Tibial artery (tissue), 4 donors: ENCODE measurements at regions not wholly inside any gene's neighbourhood (a gene's known extent, or its start where the extent isn't known, plus 50 kb on each side); places are given as distances from the start of the nearest gene placed in this dataset.

Experiments used
- DNase-seq, 2 donors: peaks; one replicate each; pipeline ENCODE4 v3.0.0-alpha.2; 2019
- H3K27ac ChIP-seq, 2 donors: fragments of 200-600 bp; sonication (generic) in 1 of 2; 1 replicate in 1 of 2; 2 replicates in 1 of 2; pipeline ENCODE4 v1.5.1; 2018 to 2019; ENCODE audit warnings: mild to moderate bottlenecking in 1 of 2
- H3K27me3 ChIP-seq, 2 donors: fragments of 200-600 bp; sonication (generic) in 1 of 2; one replicate each; pipeline versions ENCODE4 v1.5.1 to v1.6.0; 2016 to 2019
- H3K36me3 ChIP-seq, 3 donors: fragments of 200-600 bp; sonication (generic) in 2 of 3; one replicate each; pipeline ENCODE4 v1.5.1; 2016 to 2019; ENCODE audit warnings: mild to moderate bottlenecking in 2 of 3
- H3K4me1 ChIP-seq, 4 donors: fragments of 200-600 bp; sonication (generic) in 2 of 4; 1 replicate in 3 of 4; 2 replicates in 1 of 4; pipeline ENCODE4 v1.5.1; 2016 to 2019
- H3K4me3 ChIP-seq, 2 donors: fragments of 200-600 bp; sonication (generic) in 1 of 2; 1 replicate in 1 of 2; 2 replicates in 1 of 2; pipeline ENCODE4 v1.5.1; 2018 to 2019; ENCODE audit warnings: mild to moderate bottlenecking in 2 of 2
- H3K9me3 ChIP-seq, 3 donors: fragments of 200-600 bp; sonication (generic) in 1 of 3; one replicate each; pipeline ENCODE4 v1.5.1; 2016 to 2019
- CTCF ChIP-seq, 2 experiments: fragments of 200-600 bp in 1 of 2; fragments of 450-650 bp in 1 of 2; IDR thresholded peaks; one replicate each; pipeline ENCODE4 v1.5.1; 2017 to 2019; ENCODE audit warnings: antibody characterized with exemption in 2 of 2, mild to moderate bottlenecking in 1 of 2, moderate library complexity in 1 of 2
- intact Hi-C: fragments of 100-400 bp; cut with DNase I; formaldehyde crosslinking; loops from one replicate; pipeline ENCODE4 v1.15.0; 2023; ENCODE audit warnings: low total_unique reads

DNA sequence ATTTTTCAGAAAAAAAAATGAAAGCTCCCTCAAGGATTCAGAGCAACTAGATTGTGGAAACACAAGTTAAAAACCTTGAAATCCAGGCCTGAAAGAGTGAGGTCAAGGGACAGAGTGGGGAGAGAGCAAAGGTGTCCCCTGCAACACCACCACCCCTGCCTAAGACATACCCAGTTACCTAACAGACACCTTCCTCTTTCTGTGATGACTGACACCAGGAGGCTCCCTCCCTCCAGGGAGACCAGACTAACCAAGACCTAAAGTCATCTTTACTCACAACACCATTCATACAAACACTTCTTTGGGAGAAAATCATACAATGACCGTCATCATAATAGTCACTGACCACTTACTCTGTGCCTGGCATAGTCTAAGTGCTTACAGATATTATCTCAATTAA is 151.8 kb upstream of the NABP1 start:
- no peak for TF ChIP-seq CTCF (IDR thresholded peaks at IDR 0.05)

GRCh38 chr2:191526536-191526935 is 151.4 kb upstream of the NABP1 start:
- no peaks in the 10 kb centered on the region for H3K27me3 ChIP-seq

More for the DNA sequence above, 151.8 kb upstream of the NABP1 start:
- intact Hi-C loops: no loop called here
- Histone ChIP-seq H3K27ac (no peak overlapping the region), H3K9me3 (no peaks in the 10 kb centered on the region), H3K36me3 (no peaks in the 10 kb centered on the region), H3K4me1 (no peaks in the 10 kb centered on the region), H3K27me3 (no peaks in the 10 kb centered on the region), H3K4me3 (no peak overlapping the region)
- DNase-seq: no peak

DNA sequence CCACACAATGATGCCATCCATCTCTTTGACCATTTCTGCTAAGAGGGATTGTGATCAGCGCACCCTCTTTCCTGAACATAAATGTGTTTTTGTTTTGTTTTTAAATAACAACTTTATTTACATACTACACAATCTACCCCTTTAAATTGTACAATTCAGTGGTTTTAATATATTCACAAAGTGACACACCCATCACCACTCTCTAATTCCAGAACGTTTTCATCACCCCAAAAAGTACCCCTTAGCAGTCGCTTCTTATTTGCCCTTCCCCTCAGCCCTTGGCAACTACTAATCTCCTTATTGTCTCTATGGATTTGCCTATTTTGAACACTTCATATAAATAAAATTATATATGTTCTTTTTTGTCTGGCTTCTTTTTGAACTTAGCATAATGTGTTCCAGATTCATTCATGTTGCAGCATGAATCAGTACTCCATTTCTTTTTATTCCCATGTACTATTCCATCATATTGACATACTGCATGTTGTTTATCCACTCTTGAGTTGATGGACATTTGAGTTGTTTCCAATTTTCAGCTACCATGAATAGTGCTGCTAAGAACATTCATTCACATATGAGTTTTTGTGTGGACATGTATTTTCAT is 150.9 kb upstream of the NABP1 start:
- Histone ChIP-seq H3K9me3 (no peaks in the 10 kb centered on the region), H3K4me3 (no peak overlapping the region), H3K36me3 (no peaks in the 10 kb centered on the region), H3K27ac (no peak overlapping the region), H3K4me1 (no peaks in the 10 kb centered on the region), H3K27me3 (no peaks in the 10 kb centered on the region)
- intact Hi-C loops: no loop called here
- no peak for DNase-seq
- no peak for TF ChIP-seq CTCF (IDR thresholded peaks at IDR 0.05)

More at GRCh38 chr2:191526536-191526935, 151.4 kb upstream of the NABP1 start:
- no peak overlapping the region for H3K4me3 ChIP-seq
- H3K27ac ChIP-seq: no peak overlapping the region
- no peaks in the 10 kb centered on the region for H3K4me1 ChIP-seq
- no peak for DNase-seq
- TF ChIP-seq CTCF (IDR thresholded peaks at IDR 0.05): no peak
- H3K9me3 ChIP-seq: no peaks in the 10 kb centered on the region
- intact Hi-C loops: no loop called here
- no peaks in the 10 kb centered on the region for H3K36me3 ChIP-seq

DNA sequence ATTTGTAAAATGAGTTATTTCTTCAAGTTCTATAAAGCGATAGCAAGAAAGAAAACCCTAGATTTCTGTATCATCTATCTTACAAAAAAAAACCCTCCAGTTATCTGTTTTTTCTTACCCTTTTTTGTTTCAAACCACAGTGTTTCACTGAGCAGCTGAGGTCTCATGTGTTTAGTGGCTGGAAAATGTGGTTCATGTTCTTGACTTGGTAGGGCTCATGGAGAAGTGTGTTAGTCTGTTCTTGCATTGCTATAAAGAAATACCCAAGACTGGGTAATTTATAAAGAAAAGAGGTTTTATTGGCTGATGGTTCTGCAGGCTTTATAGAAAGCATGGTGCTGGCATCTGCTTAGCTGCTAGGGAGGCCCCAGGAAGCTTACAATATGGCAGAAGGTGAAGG is 147.3 kb upstream of the NABP1 start:
- no peak for DNase-seq
- Histone ChIP-seq H3K9me3 (no peaks in the 10 kb centered on the region), H3K4me1 (no peaks in the 10 kb centered on the region), H3K36me3 (no peaks in the 10 kb centered on the region), H3K27ac (no peak overlapping the region), H3K27me3 (no peaks in the 10 kb centered on the region), H3K4me3 (no peak overlapping the region)
- TF ChIP-seq CTCF (IDR thresholded peaks at IDR 0.05): no peak
- intact Hi-C loops: no loop called here

DNA sequence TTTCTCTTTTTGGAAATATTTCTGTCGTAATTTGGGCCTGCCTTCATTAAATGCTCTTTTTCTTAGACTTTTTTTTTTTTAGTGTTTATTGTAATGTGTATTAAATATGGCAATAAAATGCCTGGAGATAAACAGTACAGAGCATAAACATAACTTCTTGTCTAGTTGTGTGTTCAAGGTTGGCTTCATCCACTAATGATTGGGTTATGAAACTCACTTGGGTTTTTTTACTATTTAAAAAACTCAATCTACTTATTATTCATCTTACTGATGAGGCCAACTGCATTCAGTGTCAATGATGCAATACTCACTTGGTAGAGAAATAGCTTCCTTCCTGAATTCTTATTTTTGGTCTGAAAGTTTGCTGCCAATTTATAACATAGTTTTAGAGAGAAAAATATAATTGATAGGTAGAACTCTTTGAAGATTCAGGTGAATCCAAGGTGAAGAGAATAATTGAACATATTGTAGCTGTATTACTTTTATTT is 144.2 kb upstream of the NABP1 start:
- Histone ChIP-seq H3K36me3 (no peaks in the 10 kb centered on the region), H3K27ac (no peak overlapping the region), H3K4me1 (no peaks in the 10 kb centered on the region), H3K27me3 (no peaks in the 10 kb centered on the region), H3K9me3 (no peaks in the 10 kb centered on the region), H3K4me3 (no peak overlapping the region)
- DNase-seq: no peak
- intact Hi-C loops: no loop called here
- TF ChIP-seq CTCF (IDR thresholded peaks at IDR 0.05): no peak

DNA sequence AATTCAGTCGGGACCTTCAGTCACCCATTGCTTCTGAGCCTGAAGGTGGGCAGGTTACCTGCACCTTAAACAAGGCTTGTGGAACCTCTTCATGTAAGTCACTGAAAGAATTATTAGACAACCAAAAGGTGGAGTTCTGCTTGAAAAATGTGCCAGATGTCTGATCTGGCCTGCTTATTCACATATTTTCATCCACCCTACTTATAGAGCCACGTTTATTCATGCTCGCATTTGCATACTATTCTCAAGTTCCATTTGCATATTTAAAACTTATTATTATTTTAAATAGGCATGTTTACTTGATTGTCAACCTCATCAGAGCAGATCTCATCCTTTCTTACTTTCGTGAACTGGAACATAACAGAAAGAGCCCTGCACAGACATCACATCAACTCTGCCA is 140.0 kb upstream of the NABP1 start:
- intact Hi-C loops: no loop called here
- no peaks in the 10 kb centered on the region for H3K4me1 ChIP-seq
- no peaks in the 10 kb centered on the region for H3K9me3 ChIP-seq
- no peaks in the 10 kb centered on the region for H3K36me3 ChIP-seq
- no peak for TF ChIP-seq CTCF (IDR thresholded peaks at IDR 0.05)
- DNase-seq: no peak
- H3K27me3 ChIP-seq: no peaks in the 10 kb centered on the region
- H3K4me3 ChIP-seq: no peak overlapping the region
- no peak overlapping the region for H3K27ac ChIP-seq
